GM18499 (cell line): ENCODE measurements at regions not wholly inside any gene's neighbourhood (a gene's known extent, or its start where the extent isn't known, plus 50 kb on each side); places are given as distances from the start of the nearest gene placed in this dataset.

Experiments used
- ATAC-seq: cut with Tn5 transposase; IDR thresholded peaks from one replicate; pipeline ENCODE4 v1.9.1; 2021; ENCODE audit warnings: moderate number of reproducible peaks; ENCODE audit not compliant: insufficient read depth, unreplicated experiment

DNA sequence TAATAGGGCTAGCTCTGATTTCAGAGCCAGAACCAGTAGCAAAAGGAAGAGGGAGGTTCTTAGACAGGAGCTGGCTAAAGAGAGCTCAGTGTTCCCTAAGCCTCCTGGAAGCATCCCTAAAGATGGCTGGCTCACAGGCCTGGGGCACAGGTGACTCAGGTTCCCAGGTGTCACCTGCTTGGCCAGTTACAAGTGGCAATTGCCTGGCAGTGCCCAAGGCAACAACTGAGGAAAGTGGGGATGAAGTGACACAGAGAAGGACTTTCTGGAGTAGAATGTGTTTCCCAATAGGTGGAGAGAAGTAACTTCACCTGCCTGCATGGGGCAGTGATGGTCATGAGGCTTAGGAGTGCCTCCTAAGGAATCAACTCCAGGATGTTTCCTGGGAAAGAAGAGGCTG lies 66.5 kb upstream of the EEPD1 start:
- ATAC-seq: no peak

DNA sequence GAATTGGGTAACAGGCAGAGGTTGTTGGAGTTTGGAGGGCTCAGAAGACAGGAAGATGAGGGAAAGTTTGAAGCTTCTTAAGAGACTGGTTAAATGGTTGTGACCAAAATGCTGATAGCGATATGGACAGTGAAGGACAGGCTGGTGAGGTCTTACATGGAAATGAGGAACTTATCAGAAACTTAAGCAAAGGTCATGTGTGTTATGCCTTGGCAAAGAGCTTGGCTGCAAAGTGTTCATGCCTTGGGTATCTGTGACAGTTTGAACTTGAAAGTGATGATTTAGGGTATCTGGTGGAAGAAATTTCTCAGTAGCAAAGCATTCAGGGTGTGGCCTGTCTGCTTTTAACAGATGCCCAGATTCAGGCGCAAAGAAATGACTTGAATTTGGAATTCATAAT lies 64.5 kb upstream of the EEPD1 start:
- ATAC-seq: no peak

DNA sequence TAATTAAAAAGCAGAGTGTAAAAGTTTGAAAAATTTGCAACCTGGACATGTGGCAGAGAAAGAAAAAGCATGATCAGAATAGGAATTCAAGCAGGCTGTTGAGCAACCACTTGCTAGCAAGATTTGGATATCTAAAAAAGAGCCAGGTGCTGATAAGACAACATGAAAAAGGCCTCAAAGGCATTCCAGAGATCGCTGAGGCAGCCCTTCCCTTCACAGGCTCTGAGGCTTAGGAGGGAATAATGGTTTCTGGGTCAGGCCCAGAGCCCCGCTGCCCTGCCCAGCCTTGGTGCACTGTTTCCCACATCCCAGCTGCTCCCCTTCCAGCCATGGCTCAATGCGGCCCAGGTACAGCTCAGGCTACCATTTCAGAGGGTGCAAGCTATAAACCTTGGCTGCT lies 64.1 kb upstream of the EEPD1 start:
- no peak for ATAC-seq

DNA sequence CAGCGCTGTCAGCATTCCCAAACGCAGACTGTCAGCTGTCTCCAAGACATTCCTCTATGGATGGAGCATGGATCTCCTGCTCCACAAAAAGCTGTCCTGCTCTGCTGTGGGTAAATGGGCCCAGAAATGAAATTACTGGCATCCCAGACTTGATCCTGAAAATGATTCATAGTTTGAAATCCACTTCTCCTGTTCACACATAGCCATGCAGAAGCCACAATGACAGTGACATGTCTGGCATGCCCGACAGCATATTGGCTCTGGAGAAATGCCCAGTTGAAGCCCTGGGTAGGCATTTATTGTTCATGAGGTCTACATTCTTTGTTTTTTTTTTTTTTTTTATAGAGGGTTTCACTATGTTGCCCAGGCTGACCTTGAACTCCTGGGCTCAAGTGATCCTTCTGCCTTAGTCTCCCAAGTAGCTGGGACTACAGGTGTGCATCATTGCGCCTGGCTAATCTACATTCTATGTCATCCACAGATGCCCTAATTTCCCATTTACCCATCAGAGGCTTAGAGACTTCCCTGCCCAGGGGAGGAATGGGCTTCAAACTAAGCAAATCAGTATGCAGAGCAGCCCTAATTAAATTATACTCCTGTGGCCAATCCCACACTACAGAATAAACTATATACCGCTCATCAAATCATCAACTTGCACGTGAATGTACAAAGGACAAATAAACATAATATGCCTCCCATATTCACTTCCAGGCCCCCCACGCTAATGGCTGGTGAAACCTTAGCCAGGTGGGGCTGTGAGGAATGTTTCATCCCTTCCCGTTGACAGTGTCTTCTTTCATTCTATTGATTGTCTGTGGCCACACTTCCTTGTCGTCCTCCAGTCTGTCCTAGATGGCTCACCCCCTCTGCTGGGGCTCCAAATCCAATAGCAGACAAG lies 61.8 kb upstream of the EEPD1 start:
- ATAC-seq: no peak

DNA sequence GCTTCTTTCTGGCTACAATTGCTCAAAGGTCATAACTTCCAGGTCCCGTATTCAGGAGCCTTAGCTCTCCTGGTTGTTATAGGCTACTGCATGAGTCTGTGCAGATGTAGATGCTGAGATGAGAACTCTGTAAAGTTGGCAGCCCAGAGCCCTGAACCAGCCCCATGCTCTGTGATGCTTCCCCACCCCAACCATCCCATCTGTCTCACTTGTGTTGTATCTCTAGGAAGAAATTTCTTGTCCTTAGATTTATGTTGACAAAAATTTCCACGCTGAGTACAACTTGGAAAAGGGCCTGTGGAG lies 61.2 kb upstream of the EEPD1 start:
- no peak for ATAC-seq

DNA sequence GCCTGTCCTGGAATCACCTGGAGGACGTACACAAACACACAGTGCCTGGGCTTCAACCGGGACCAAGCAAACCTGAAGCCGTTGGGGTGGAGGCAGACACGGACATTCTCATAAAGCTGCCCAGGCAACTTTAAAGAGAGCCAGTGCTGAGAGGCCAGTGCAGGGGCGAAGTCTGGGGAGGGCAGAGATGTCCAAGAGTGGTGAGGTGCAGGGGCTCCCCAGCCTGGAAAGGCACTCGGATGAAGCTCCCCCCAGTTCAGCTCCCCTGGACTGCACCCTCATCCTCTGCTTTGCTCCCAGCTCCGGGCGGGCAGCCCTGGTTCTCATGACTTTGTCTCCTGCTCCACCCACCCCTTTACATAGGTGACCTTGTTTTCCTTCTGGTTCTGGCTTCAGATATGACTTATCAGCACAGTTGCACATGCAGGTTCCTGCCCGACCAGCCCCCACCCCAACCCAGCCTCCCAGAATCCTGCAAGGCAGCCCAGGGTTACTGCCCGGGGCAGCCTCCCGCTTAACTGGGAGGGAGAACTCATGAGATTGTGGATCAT lies 60.8 kb upstream of the EEPD1 start:
- no peak for ATAC-seq

DNA sequence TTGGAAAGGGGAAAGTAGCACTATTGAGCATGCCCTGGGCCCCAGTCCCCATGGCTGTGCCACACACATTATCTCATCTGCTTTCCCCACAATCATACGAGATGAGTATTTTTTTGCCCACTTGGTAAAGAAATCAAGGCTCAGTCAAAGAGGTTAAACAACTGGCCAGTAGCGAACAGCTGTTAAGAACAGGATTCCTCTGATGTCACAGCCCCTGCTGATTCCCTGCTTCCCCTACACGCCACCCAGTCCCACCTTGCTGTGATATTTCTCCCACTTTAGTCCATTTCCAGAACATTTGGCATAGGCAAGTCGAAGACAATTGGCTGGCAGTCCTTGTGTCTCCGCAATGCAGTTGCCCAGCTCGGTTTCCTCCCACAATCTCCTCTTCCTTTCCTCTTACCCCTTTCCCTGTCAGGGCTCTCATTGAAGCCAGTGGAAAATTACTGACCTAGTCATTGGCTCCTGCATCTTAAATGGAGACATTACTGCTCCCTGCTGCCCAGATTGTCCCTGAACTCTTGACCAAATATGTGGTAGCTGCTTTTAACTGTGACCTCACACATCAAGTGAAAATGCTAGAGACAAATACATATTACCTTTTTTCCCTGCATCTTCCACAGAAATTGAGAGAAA lies 56.5 kb upstream of the EEPD1 start:
- ATAC-seq: no peak

DNA sequence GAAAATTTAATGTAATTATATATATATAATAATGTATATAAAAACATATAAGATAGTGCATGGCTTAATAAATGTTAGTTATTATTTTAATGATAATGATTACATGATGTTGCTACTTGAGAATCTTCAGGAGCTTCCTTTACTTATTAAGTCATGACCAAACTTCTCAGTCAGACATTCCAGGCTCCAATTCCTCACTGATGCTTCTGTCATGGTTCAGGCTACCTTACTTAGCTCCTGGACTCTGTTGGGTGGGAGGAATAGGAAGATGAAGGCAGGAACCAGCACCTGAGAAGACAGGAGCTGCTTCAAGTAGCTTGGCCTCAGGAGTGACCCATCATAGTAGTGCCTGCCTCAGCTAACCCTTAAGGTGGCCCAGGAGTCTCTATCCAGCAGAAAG lies 55.0 kb upstream of the EEPD1 start:
- no peak for ATAC-seq

DNA sequence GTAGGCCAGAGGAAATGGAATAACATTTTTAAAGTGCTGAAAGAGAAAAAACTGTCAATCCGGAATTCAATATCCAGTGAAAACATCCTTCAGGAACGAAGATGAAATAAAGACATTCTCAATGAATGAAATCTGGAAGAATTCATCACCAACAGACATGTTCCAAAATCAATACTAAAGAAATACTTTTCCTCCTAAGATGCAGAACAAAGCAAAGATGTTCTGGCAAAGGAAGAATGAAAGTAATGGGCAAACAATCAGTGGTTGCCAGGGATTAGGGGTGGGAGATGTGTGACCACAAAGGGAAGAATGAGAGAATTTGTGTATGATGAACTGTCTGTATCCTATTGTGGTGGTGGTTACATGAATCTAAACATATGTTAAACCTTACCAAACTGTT lies 52.8 kb upstream of the EEPD1 start:
- no peak for ATAC-seq

DNA sequence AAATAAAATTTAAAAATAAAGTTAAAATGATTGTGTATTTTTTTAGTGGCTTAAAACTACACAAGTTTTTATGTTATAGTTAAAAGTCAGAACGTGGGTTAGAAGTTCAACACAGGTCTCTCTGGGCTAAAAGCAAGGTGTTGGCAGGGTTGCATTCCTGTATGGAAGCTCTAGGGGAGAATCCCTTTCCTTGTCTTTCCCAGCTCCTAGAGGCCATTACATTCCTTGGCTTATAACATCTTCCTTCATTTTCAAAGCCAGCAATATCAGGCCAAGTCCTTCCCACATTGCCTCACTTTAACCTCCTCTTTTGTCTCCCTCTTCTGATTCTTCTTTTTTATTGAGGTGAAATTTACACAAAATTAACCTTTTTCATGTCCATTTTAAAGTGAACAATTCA lies 52.4 kb upstream of the EEPD1 start:
- no peak for ATAC-seq
